H1 (cell line): ENCODE measurements at regions not wholly inside any gene's neighbourhood (a gene's known extent, or its start where the extent isn't known, plus 50 kb on each side); places are given as distances from the start of the nearest gene placed in this dataset.
A peak's percentile ranks its signal among the peaks of the same experiment; 100 is the strongest.

ENCODE experiments used
- CTCF ChIA-PET: fragments of 300-600 bp; sonication (Branson Sonifier 250); formaldehyde crosslinking; loops from one replicate; lab custom pipeline; 2021; ENCODE audit not compliant: partially characterized antibody; lab: Charles Lee
- POLR2A ChIA-PET: fragments of 300-600 bp; sonication (Branson Sonifier 250); formaldehyde crosslinking; loops from one replicate; lab custom pipeline; 2021; ENCODE audit warnings: inconsistent platforms; ENCODE audit not compliant: partially characterized antibody; lab: Charles Lee
- DNase-seq, 2 experiments: peaks; one replicate each; pipeline versions ENCODE4 v3.0.0 to v3.0.0-alpha.2; 2010 to 2022; ENCODE audit warnings: low spot score in 2 of 2, low read depth in 1 of 2, mixed read lengths in 1 of 2
- FAIRE-seq: peaks from 2 replicates; lab custom pipeline; 2011; peaks lifted over from hg19 to GRCh38; lab: Jason Lieb, UNC
- H2AFZ ChIP-seq: 2 replicates; pipeline ENCODE4 v1.8.1; 2012; ENCODE audit warnings: low read length, inconsistent platforms
- H2AK5ac ChIP-seq: 2 replicates; pipeline ENCODE4 v1.6.1; 2013; ENCODE audit warnings: low read depth, low read length
- H2BK120ac ChIP-seq: replicated peaks from 2 replicates; pipeline ENCODE3; 2013; ENCODE audit warnings: low read depth, low read length, inconsistent platforms
- H2BK12ac ChIP-seq: 2 replicates; pipeline ENCODE4 v1.6.1; 2013; ENCODE audit warnings: low read depth, low read length
- H2BK15ac ChIP-seq: 2 replicates; pipeline ENCODE4 v1.6.1; 2013; ENCODE audit warnings: low read length
- H2BK20ac ChIP-seq: 2 replicates; pipeline ENCODE4 v1.6.1; 2013; ENCODE audit warnings: low read length
- H2BK5ac ChIP-seq: 2 replicates; pipeline ENCODE4 v1.6.1; 2013; ENCODE audit warnings: low read depth, low read length
- H3K14ac ChIP-seq: 2 replicates; pipeline ENCODE4 v1.6.1; 2013; ENCODE audit warnings: inconsistent platforms; ENCODE audit not compliant: insufficient read length
- H3K18ac ChIP-seq: 2 replicates; pipeline ENCODE4 v1.6.1; 2013; ENCODE audit warnings: low read length; ENCODE audit errors: extremely low read depth
- H3K23ac ChIP-seq: 2 replicates; pipeline ENCODE4 v1.6.1; 2013; ENCODE audit warnings: inconsistent platforms; ENCODE audit not compliant: insufficient read length
- H3K23me2 ChIP-seq: 2 replicates; pipeline ENCODE4 v1.6.1; 2013; ENCODE audit warnings: low read depth, low read length
- H3K27ac ChIP-seq: 2 replicates; pipeline ENCODE4 v1.6.1; 2011; ENCODE audit warnings: low read depth, low read length, inconsistent platforms
- H3K27me3 ChIP-seq, 4 experiments: replicated peaks in 1 of 4; 1 replicate in 1 of 4; 2 replicates in 3 of 4; pipeline versions ENCODE4 v1.6.1 to v1.8.1; 2011 to 2013; ENCODE audit warnings: low read length in 3 of 4, mild to moderate bottlenecking in 3 of 4, inconsistent platforms in 2 of 4, mixed read lengths in 2 of 4, moderate library complexity in 1 of 4; ENCODE audit not compliant: control insufficient read depth in 3 of 4, insufficient read depth in 3 of 4; ENCODE audit errors: extremely low read depth in 1 of 4
- H3K36me3 ChIP-seq, 4 experiments: 2 replicates each; pipeline versions ENCODE4 v1.6.1 to v1.8.1; 2011 to 2013; ENCODE audit warnings: mild to moderate bottlenecking in 4 of 4, low read length in 3 of 4, moderate library complexity in 2 of 4, control low read depth in 1 of 4, inconsistent platforms in 1 of 4; ENCODE audit not compliant: insufficient read depth in 4 of 4, control insufficient read depth in 2 of 4
- H3K4ac ChIP-seq: replicated peaks from 2 replicates; pipeline ENCODE3; 2013; ENCODE audit warnings: low read length, low read depth, mixed read lengths, inconsistent platforms; ENCODE audit not compliant: insufficient read length
- H3K4me1 ChIP-seq, 4 experiments: replicated peaks in 1 of 4; 1 replicate in 1 of 4; 2 replicates in 3 of 4; pipeline versions ENCODE4 v1.6.1 to v1.8.1; 2011 to 2013; ENCODE audit warnings: low read length in 3 of 4, inconsistent platforms in 2 of 4, mixed read lengths in 1 of 4; ENCODE audit not compliant: insufficient read depth in 4 of 4, control insufficient read depth in 3 of 4
- H3K4me2 ChIP-seq, 2 experiments: 2 replicates each; pipeline versions ENCODE4 v1.6.1 to v1.8.1; 2011 to 2013; ENCODE audit warnings: low read depth in 2 of 2, low read length in 2 of 2, control low read depth in 1 of 2, inconsistent platforms in 1 of 2, mild to moderate bottlenecking in 1 of 2; ENCODE audit not compliant: insufficient read depth in 1 of 2
- H3K4me3 ChIP-seq, 4 experiments: fragments of 200-600, 300-600 bp in 1 of 4; sonication (generic), shearing (Covaris generic), sonication (Bioruptor Twin) in 1 of 4; 2 replicates each; pipeline versions ENCODE4 v1.5.1 to v1.8.1; 2011 to 2016; ENCODE audit warnings: low read length in 4 of 4, low read depth in 3 of 4, control low read depth in 2 of 4, inconsistent platforms in 2 of 4, mild to moderate bottlenecking in 2 of 4, mixed read lengths in 1 of 4, moderate library complexity in 1 of 4; ENCODE audit not compliant: insufficient read depth in 2 of 4; ENCODE audit errors: extremely low read depth in 1 of 4
- H3K56ac ChIP-seq: replicated peaks from 2 replicates; pipeline ENCODE3; 2013; ENCODE audit warnings: low read depth, mild to moderate bottlenecking, mixed read lengths, low read length, inconsistent platforms; ENCODE audit not compliant: insufficient read length
- H3K79me1 ChIP-seq: 2 replicates; pipeline ENCODE4 v1.6.1; 2013; ENCODE audit warnings: low read depth, low read length, control low read depth
- H3K79me2 ChIP-seq, 2 experiments: 2 replicates each; pipeline versions ENCODE4 v1.6.1 to v1.8.1; 2012 to 2013; ENCODE audit warnings: low read length in 2 of 2, mild to moderate bottlenecking in 2 of 2, inconsistent platforms in 1 of 2; ENCODE audit not compliant: insufficient read depth in 2 of 2, control insufficient read depth in 1 of 2
- H3K9ac ChIP-seq, 4 experiments: replicated peaks in 1 of 4; 1 replicate in 1 of 4; 2 replicates in 3 of 4; pipeline versions ENCODE4 v1.6.1 to v1.8.1; 2011 to 2013; ENCODE audit warnings: low read depth in 3 of 4, low read length in 3 of 4, control low read depth in 2 of 4, mild to moderate bottlenecking in 2 of 4, moderate library complexity in 2 of 4, inconsistent platforms in 1 of 4; ENCODE audit errors: extremely low read depth in 1 of 4
- H3K9me3 ChIP-seq, 2 experiments: 2 replicates each; pipeline versions ENCODE4 v1.6.1 to v1.8.1; 2012 to 2013; ENCODE audit warnings: mild to moderate bottlenecking in 2 of 2, moderate library complexity in 2 of 2, control low read depth in 1 of 2, inconsistent platforms in 1 of 2, low read depth in 1 of 2, low read length in 1 of 2, mixed read lengths in 1 of 2; ENCODE audit not compliant: insufficient read depth in 2 of 2
- H4K20me1 ChIP-seq, 2 experiments: replicated peaks in 1 of 2; 2 replicates each; pipeline versions ENCODE3 to v1.8.1; 2011 to 2013; ENCODE audit warnings: inconsistent platforms in 2 of 2, low read length in 2 of 2, mild to moderate bottlenecking in 1 of 2; ENCODE audit not compliant: insufficient read depth in 2 of 2, control insufficient read depth in 1 of 2
- H4K5ac ChIP-seq: 2 replicates; pipeline ENCODE4 v1.6.1; 2013; ENCODE audit warnings: low read length, low read depth, mixed read lengths, inconsistent platforms; ENCODE audit not compliant: insufficient read length
- H4K8ac ChIP-seq: 2 replicates; pipeline ENCODE4 v1.8.0; 2013; ENCODE audit warnings: mild to moderate bottlenecking, moderate library complexity, low read length, inconsistent platforms; ENCODE audit not compliant: insufficient read depth; ENCODE audit errors: extremely low read depth
- H4K91ac ChIP-seq: replicated peaks from 2 replicates; pipeline ENCODE3; 2013; ENCODE audit warnings: low read length, mixed read lengths, inconsistent platforms; ENCODE audit not compliant: insufficient read length
- EGR1 ChIP-seq: IDR thresholded peaks from 2 replicates; pipeline ENCODE4 v1.6.1; 2011; ENCODE audit warnings: low read depth, low read length, borderline replicate concordance
- RAD21 ChIP-seq, 2 experiments: IDR thresholded peaks in 1 of 2; conservative IDR thresholded peaks in 1 of 2; 2 replicates each; pipeline ENCODE4 v1.6.1; 2011; ENCODE audit warnings: low read depth in 2 of 2, low read length in 2 of 2, improper control_type of control experiment in 1 of 2, inconsistent platforms in 1 of 2, mild to moderate bottlenecking in 1 of 2, moderate library complexity in 1 of 2
- WGBS, 2 experiments: shearing (Covaris generic) in 1 of 2; methylation state at CpG; one replicate each; pipeline versions ENCODE4 v1.1.6 to v1.1.7; 2013 to 2015; ENCODE audit warnings: low lambda C conversion rate in 2 of 2, mixed read lengths in 2 of 2, inconsistent platforms in 1 of 2, low coverage in 1 of 2, missing lambda C conversion rate in 1 of 2; ENCODE audit not compliant: insufficient replicate concordance in 2 of 2, insufficient coverage in 1 of 2, insufficient read length in 1 of 2; ENCODE audit errors: extremely low coverage in 1 of 2, missing lambda C conversion rate in 1 of 2; 5-methylcytosine and 5-hydroxymethylcytosine counted together
- TF ChIP-seq, protein P1 (sequence below): IDR thresholded peaks from 2 replicates; pipeline ENCODE4 v1.6.1; 2011; ENCODE audit warnings: low read depth, mild to moderate bottlenecking, low read length; ENCODE audit not compliant: insufficient read depth
- TF ChIP-seq, protein P2 (sequence below), 3 experiments: IDR thresholded peaks; 1 replicate in 2 of 3; 2 replicates in 1 of 3; pipeline versions ENCODE4 v1.5.1 to v1.6.1; 2011; ENCODE audit warnings: low read length in 3 of 3, mild to moderate bottlenecking in 3 of 3, inconsistent platforms in 2 of 3, low read depth in 1 of 3, moderate library complexity in 1 of 3; ENCODE audit not compliant: insufficient read depth in 1 of 3; ENCODE audit errors: control extremely low read depth in 1 of 3

GRCh38 chr12:92574051-92574783 lies 128.6 kb upstream of the PLEKHG7 start:
- H3K4me3 ChIP-seq = no peak overlapping the region
- no peak overlapping the region for H4K5ac ChIP-seq
- no peak overlapping the region for H2BK12ac ChIP-seq
- no peak overlapping the region for H2BK120ac ChIP-seq
- 89% methylated on average over 8 of the region's 8 CpGs; no CpG with 5 or more reads in 1 of the 2 experiments for WGBS, 2 experiments
- no peak overlapping the region for H3K23ac ChIP-seq
- no peak for TF ChIP-seq EGR1
- TF ChIP-seq, protein P1, sequence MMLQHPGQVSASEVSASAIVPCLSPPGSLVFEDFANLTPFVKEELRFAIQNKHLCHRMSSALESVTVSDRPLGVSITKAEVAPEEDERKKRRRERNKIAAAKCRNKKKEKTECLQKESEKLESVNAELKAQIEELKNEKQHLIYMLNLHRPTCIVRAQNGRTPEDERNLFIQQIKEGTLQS = no peak
- TF ChIP-seq, protein P2, sequence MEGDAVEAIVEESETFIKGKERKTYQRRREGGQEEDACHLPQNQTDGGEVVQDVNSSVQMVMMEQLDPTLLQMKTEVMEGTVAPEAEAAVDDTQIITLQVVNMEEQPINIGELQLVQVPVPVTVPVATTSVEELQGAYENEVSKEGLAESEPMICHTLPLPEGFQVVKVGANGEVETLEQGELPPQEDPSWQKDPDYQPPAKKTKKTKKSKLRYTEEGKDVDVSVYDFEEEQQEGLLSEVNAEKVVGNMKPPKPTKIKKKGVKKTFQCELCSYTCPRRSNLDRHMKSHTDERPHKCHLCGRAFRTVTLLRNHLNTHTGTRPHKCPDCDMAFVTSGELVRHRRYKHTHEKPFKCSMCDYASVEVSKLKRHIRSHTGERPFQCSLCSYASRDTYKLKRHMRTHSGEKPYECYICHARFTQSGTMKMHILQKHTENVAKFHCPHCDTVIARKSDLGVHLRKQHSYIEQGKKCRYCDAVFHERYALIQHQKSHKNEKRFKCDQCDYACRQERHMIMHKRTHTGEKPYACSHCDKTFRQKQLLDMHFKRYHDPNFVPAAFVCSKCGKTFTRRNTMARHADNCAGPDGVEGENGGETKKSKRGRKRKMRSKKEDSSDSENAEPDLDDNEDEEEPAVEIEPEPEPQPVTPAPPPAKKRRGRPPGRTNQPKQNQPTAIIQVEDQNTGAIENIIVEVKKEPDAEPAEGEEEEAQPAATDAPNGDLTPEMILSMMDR (IDR thresholded peaks at IDR 0.05; ENCODE audit: control extremely low read depth in 1 of 3, insufficient read depth in 1 of 3, low read depth in 1 of 3, low read length in 3 of 3) = peak; percentile 3 to 60 (median 54)
- TF ChIP-seq RAD21 (IDR thresholded peaks at IDR 0.05 in 1 of 2, conservative IDR thresholded peaks at IDR 0.05 in 1 of 2; ENCODE audit: low read depth in 2 of 2, low read length in 2 of 2) = peak; percentile 55 to 77
- no peak overlapping the region for H4K91ac ChIP-seq
- H3K4ac ChIP-seq = no peak overlapping the region
- DNase-seq (peak in 1 of 2 experiments; percentile 49), FAIRE-seq (peak; percentile 36)
- no peak overlapping the region for H2BK20ac ChIP-seq
- H3K23me2 ChIP-seq = no peaks in the 10 kb centered on the region
- no peak overlapping the region for H2AK5ac ChIP-seq
- peaks cover 0 to 4% (median 2%) of the 10 kb centered on the region in 4 experiments; a peak in 2 of 7 replicates for H3K4me1 ChIP-seq
- H3K9ac ChIP-seq = no peak overlapping the region
- H3K27ac ChIP-seq = no peak overlapping the region
- H4K8ac ChIP-seq = no peak overlapping the region
- ChIA-PET CTCF (interaction anchor here (0.6 to 2.8 kb wide), 19 partner anchors 9 to 1192 kb away, joined by 3 to 10 read pairs (median 3); no protein-coding TSS in a partner anchor), POLR2A (no interaction called here)
- peak overlapping the region; percentile 13; the same call in 1 of the 2 replicates for H2AFZ ChIP-seq
- no peak overlapping the region for H2BK5ac ChIP-seq
- H3K9me3 ChIP-seq = no peaks in the 10 kb centered on the region
- peak overlapping the region; percentile 35; the same call in 1 of the 2 replicates for H3K18ac ChIP-seq
- H3K36me3 ChIP-seq = no peaks in the 10 kb centered on the region
- no peak overlapping the region for H3K56ac ChIP-seq
- H4K20me1 ChIP-seq = no peaks in the 10 kb centered on the region
- H3K14ac ChIP-seq = no peak overlapping the region
- H3K4me2 ChIP-seq = no peak overlapping the region
- H3K27me3 ChIP-seq = no peaks in the 10 kb centered on the region
- H3K79me1 ChIP-seq = no peaks in the 10 kb centered on the region
- H3K79me2 ChIP-seq = no peaks in the 10 kb centered on the region
- no peak overlapping the region for H2BK15ac ChIP-seq
